HEK293 (cell line): ENCODE measurements at regions not wholly inside any gene's neighbourhood (a gene's known extent, or its start where the extent isn't known, plus 50 kb on each side); places are given as distances from the start of the nearest gene placed in this dataset.

Experiments
- CTCF ChIA-PET: fragments of 350-600 bp; formaldehyde crosslinking; extraction: SDS; loops from one replicate; lab custom pipeline; 2021; ENCODE audit warnings: antibody characterized with exemption; lab: Yijun Ruan, JAX
- POLR2A ChIA-PET: fragments of 300-600 bp; formaldehyde crosslinking; extraction: SDS; loops from one replicate; lab custom pipeline; 2020; ENCODE audit warnings: antibody characterized with exemption, inconsistent platforms; lab: Yijun Ruan, JAX
- H3K27ac ChIP-seq: fragments of 200-500 bp; sonication (Bioruptor generic); 2 replicates; pipeline ENCODE4 v1.5.1; 2014; ENCODE audit warnings: low read depth, low read length, control low read depth, inconsistent platforms; ENCODE audit errors: extremely low read depth
- H3K36me3 ChIP-seq, 2 experiments: fragments of 200-500 bp in 1 of 2; sonication (Bioruptor generic) in 1 of 2; 1 replicate in 1 of 2; 2 replicates in 1 of 2; pipeline ENCODE4 v1.5.1; 2014 to 2017; ENCODE audit warnings: inconsistent platforms in 2 of 2, low read length in 2 of 2; ENCODE audit not compliant: control insufficient read depth in 2 of 2, insufficient read depth in 1 of 2
- H3K4me1 ChIP-seq: fragments of 200-500 bp; sonication (Bioruptor generic); 2 replicates; pipeline ENCODE4 v1.5.1; 2014; ENCODE audit warnings: mild to moderate bottlenecking, low read length, inconsistent platforms; ENCODE audit not compliant: control insufficient read depth, insufficient read depth
- H3K4me3 ChIP-seq: 2 replicates; pipeline ENCODE4 v1.5.1; 2011; ENCODE audit warnings: low read depth, mild to moderate bottlenecking, control low read depth, low read length, moderate library complexity
- H3K9me3 ChIP-seq: fragments of 200-500 bp; sonication (Bioruptor generic); 2 replicates; pipeline ENCODE4 v1.5.1; 2014; ENCODE audit warnings: low read depth, low read length, inconsistent platforms; ENCODE audit not compliant: control insufficient read depth, insufficient read depth
- GFI1B ChIP-seq: fragments of 450-650 bp; formaldehyde crosslinking; IDR thresholded peaks from 2 replicates; pipeline ENCODE4 v1.5.1; 2016; ENCODE audit warnings: missing biosample characterization, missing genetic modification characterization
- GLI4 ChIP-seq: fragments of 450-650 bp; formaldehyde crosslinking; IDR thresholded peaks from 2 replicates; pipeline ENCODE4 v1.5.1; 2016; ENCODE audit warnings: missing biosample characterization, missing genetic modification characterization
- GLIS1 ChIP-seq: fragments of 450-650 bp; formaldehyde crosslinking; IDR thresholded peaks from 2 replicates; pipeline ENCODE4 v1.5.1; 2016; ENCODE audit warnings: missing biosample characterization, missing genetic modification characterization
- KLF8 ChIP-seq: fragments of 450-650 bp; formaldehyde crosslinking; IDR thresholded peaks from 2 replicates; pipeline ENCODE4 v1.5.1; 2016; ENCODE audit warnings: missing biosample characterization, missing genetic modification characterization
- KLF9 ChIP-seq: fragments of 450-650 bp; formaldehyde crosslinking; IDR thresholded peaks from 2 replicates; pipeline ENCODE4 v1.5.1; 2016; ENCODE audit warnings: missing biosample characterization, missing genetic modification characterization, low read depth
- PRDM10 ChIP-seq: fragments of 450-650 bp; formaldehyde crosslinking; IDR thresholded peaks from 2 replicates; pipeline ENCODE4 v1.5.1; 2016; ENCODE audit warnings: missing biosample characterization, missing genetic modification characterization
- REST ChIP-seq: fragments of 450-650 bp; formaldehyde crosslinking; IDR thresholded peaks from 2 replicates; pipeline ENCODE4 v1.5.1; 2016; ENCODE audit warnings: missing biosample characterization, missing genetic modification characterization
- SETDB1 ChIP-seq: IDR thresholded peaks from one replicate; pipeline ENCODE4 v1.6.1; 2017; ENCODE audit warnings: mild to moderate bottlenecking, low read length, moderate library complexity, mixed read lengths; ENCODE audit not compliant: insufficient read length
- TCF7L2 ChIP-seq: IDR thresholded peaks from 2 replicates; pipeline ENCODE4 v1.6.1; 2011; ENCODE audit warnings: low read depth, mild to moderate bottlenecking, inconsistent platforms, low read length, moderate library complexity, borderline replicate concordance
- WT1 ChIP-seq: fragments of 450-650 bp; formaldehyde crosslinking; IDR thresholded peaks from 2 replicates; pipeline ENCODE4 v1.5.1; 2016; ENCODE audit warnings: missing biosample characterization, missing genetic modification characterization
- ZBTB1 ChIP-seq: fragments of 450-650 bp; formaldehyde crosslinking; IDR thresholded peaks from 2 replicates; pipeline ENCODE4 v1.5.1; 2016; ENCODE audit warnings: missing biosample characterization, missing genetic modification characterization
- ZBTB11 ChIP-seq: fragments of 450-650 bp; formaldehyde crosslinking; conservative IDR thresholded peaks from 2 replicates; pipeline ENCODE4 v1.5.1; 2016; ENCODE audit warnings: low read depth, missing biosample characterization, missing genetic modification characterization
- ZBTB17 ChIP-seq: fragments of 450-650 bp; formaldehyde crosslinking; IDR thresholded peaks from 2 replicates; pipeline ENCODE4 v1.5.1; 2016; ENCODE audit warnings: missing biosample characterization, missing genetic modification characterization
- ZEB2 ChIP-seq: fragments of 450-650 bp; formaldehyde crosslinking; IDR thresholded peaks from 2 replicates; pipeline ENCODE4 v1.5.1; 2016; ENCODE audit warnings: missing biosample characterization, missing genetic modification characterization
- ZIC2 ChIP-seq: fragments of 450-650 bp; formaldehyde crosslinking; IDR thresholded peaks from 2 replicates; pipeline ENCODE4 v1.5.1; 2016; ENCODE audit warnings: missing biosample characterization, missing genetic modification characterization
- ZNF133 ChIP-seq: fragments of 450-650 bp; formaldehyde crosslinking; IDR thresholded peaks from 2 replicates; pipeline ENCODE4 v1.5.1; 2016; ENCODE audit warnings: missing biosample characterization, missing genetic modification characterization
- ZNF140 ChIP-seq: fragments of 450-650 bp; formaldehyde crosslinking; IDR thresholded peaks from 2 replicates; pipeline ENCODE4 v1.5.1; 2016; ENCODE audit warnings: missing biosample characterization, missing genetic modification characterization
- ZNF274 ChIP-seq, 2 experiments: fragments of 200-500 bp in 1 of 2; fragments of 450-650 bp in 1 of 2; sonication (Bioruptor generic) in 1 of 2; formaldehyde crosslinking in 1 of 2; IDR thresholded peaks; 2 replicates each; pipeline versions ENCODE4 v1.5.1 to v1.6.1; 2014 to 2016; ENCODE audit warnings: borderline replicate concordance in 1 of 2, inconsistent platforms in 1 of 2, low read length in 1 of 2, missing biosample characterization in 1 of 2, missing genetic modification characterization in 1 of 2
- ZNF350 ChIP-seq: fragments of 450-650 bp; formaldehyde crosslinking; IDR thresholded peaks from 2 replicates; pipeline ENCODE4 v1.5.0; 2017; ENCODE audit warnings: missing biosample characterization, mild to moderate bottlenecking, missing genetic modification characterization
- ZNF596 ChIP-seq: fragments of 450-650 bp; IDR thresholded peaks from 2 replicates; pipeline ENCODE4 v1.5.0; 2018; ENCODE audit warnings: missing biosample characterization, mild to moderate bottlenecking, missing genetic modification characterization, moderate library complexity
- ZNF624 ChIP-seq: fragments of 450-650 bp; formaldehyde crosslinking; IDR thresholded peaks from 2 replicates; pipeline ENCODE4 v1.5.1; 2017; ENCODE audit warnings: missing biosample characterization, missing genetic modification characterization
- ZNF654 ChIP-seq: fragments of 450-650 bp; formaldehyde crosslinking; IDR thresholded peaks from 2 replicates; pipeline ENCODE4 v1.5.1; 2016; ENCODE audit warnings: low read depth, missing biosample characterization, missing genetic modification characterization
- ZXDB ChIP-seq: fragments of 450-650 bp; formaldehyde crosslinking; IDR thresholded peaks from 2 replicates; pipeline ENCODE4 v1.5.1; 2016; ENCODE audit warnings: missing biosample characterization, missing genetic modification characterization

GRCh38 chr2:167869200-167869599 is 378.2 kb downstream of the STK39 start (continued):
- TF ChIP-seq GFI1B (tag by site-specific recombination): no peak
- TF ChIP-seq ZNF274 (IDR thresholded peaks at IDR 0.05; ENCODE audit: low read length): no peak
- no peak for TF ChIP-seq ZNF274 (tag by site-specific recombination; IDR thresholded peaks at IDR 0.05; ENCODE audit: borderline replicate concordance)
- TF ChIP-seq ZNF596 (tag by site-specific recombination): no peak
- TF ChIP-seq ZNF654 (tag by site-specific recombination): no peak
- TF ChIP-seq, all 188 proteins: peak for 0

- ChIA-PET POLR2A (no interaction called here), CTCF (interaction anchor here (0.6 kb wide), 3 partner anchors 11 to 1358 kb away, joined by 3 to 4 read pairs (median 3); no protein-coding TSS in a partner anchor)
Observed at GRCh38 chr2:167863377-167863776, 384.0 kb downstream of the STK39 start.

More at GRCh38 chr2:167863377-167863776, 384.0 kb downstream of the STK39 start:
- H3K9me3 ChIP-seq: no peaks in the 10 kb centered on the region
- H3K36me3 ChIP-seq: no peaks in the 10 kb centered on the region
- H3K4me3 ChIP-seq: no peak overlapping the region
- no peak overlapping the region for H3K27ac ChIP-seq
- H3K4me1 ChIP-seq: no peaks in the 10 kb centered on the region
- TF ChIP-seq ZNF624 (no peak), SETDB1 (no peak), TCF7L2 (no peak), WT1 (tag by site-specific recombination) (no peak), PRDM10 (tag by site-specific recombination) (no peak), ZBTB1 (tag by site-specific recombination) (no peak), ZIC2 (no peak), ZXDB (tag by site-specific recombination) (no peak), ZBTB11 (tag by site-specific recombination) (no peak), ZNF350 (tag by site-specific recombination) (no peak), ZNF596 (tag by site-specific recombination) (no peak), REST (tag by site-specific recombination) (no peak), GLIS1 (no peak), ZEB2 (tag by site-specific recombination) (no peak), KLF9 (no peak), ZBTB17 (tag by site-specific recombination) (no peak), ZNF133 (no peak), ZNF140 (tag by site-specific recombination) (no peak), GLI4 (tag by site-specific recombination) (no peak), KLF8 (tag by site-specific recombination) (no peak)
